Uterus (tissue), 3 donors: ENCODE measurements at regions not wholly inside any gene's neighbourhood (a gene's known extent, or its start where the extent isn't known, plus 50 kb on each side); places are given as distances from the start of the nearest gene placed in this dataset. TPM values are rescaled to one million over a fixed set of nuclear protein-coding genes. Genes with fewer than 3 reads are reported as not detected.

ENCODE experiments used
- DNase-seq, 2 donors: peaks; one replicate each; pipeline ENCODE4 v3.0.0-alpha.2; 2019 to 2020
- H3K27ac ChIP-seq, 2 donors: fragments of 200-600 bp; sonication (generic); 1 replicate in 1 of 2; 2 replicates in 1 of 2; pipeline ENCODE4 v1.5.1; 2016 to 2018
- H3K27me3 ChIP-seq, 2 donors: fragments of 200-600 bp; sonication (generic); one replicate each; pipeline ENCODE4 v1.5.1; 2018 to 2019; ENCODE audit warnings: control low read depth in 1 of 2
- H3K36me3 ChIP-seq, 2 donors: fragments of 200-600 bp; sonication (generic); one replicate each; pipeline ENCODE4 v1.5.1; 2019; ENCODE audit warnings: control low read depth in 1 of 2
- H3K4me1 ChIP-seq, 2 donors: fragments of 200-600 bp; sonication (generic); one replicate each; pipeline ENCODE4 v1.5.1; 2018 to 2019; ENCODE audit warnings: control low read depth in 1 of 2
- H3K4me3 ChIP-seq, 2 donors: fragments of 200-600 bp; sonication (generic); 1 replicate in 1 of 2; 2 replicates in 1 of 2; pipeline ENCODE4 v1.5.1; 2018 to 2019; ENCODE audit warnings: mild to moderate bottlenecking in 1 of 2
- H3K9me3 ChIP-seq, 2 donors: fragments of 200-600 bp; sonication (generic); one replicate each; pipeline ENCODE4 v1.5.1; 2019; ENCODE audit warnings: control low read depth in 1 of 2
- CTCF ChIP-seq, 4 experiments: fragments of 200-600 bp in 2 of 4; fragments of 450-650 bp in 2 of 4; sonication (generic) in 2 of 4; IDR thresholded peaks; one replicate each; pipeline ENCODE4 v1.5.1; 2016 to 2019; ENCODE audit warnings: antibody characterized with exemption in 4 of 4, mild to moderate bottlenecking in 2 of 4, moderate library complexity in 1 of 4
- POLR2A ChIP-seq, 2 donors: fragments of 450-650 bp; IDR thresholded peaks; one replicate each; pipeline ENCODE4 v1.6.1; 2016; ENCODE audit warnings: antibody characterized with exemption in 2 of 2, mild to moderate bottlenecking in 1 of 2, moderate library complexity in 1 of 2
- intact Hi-C: fragments of 100-400 bp; cut with DNase I; formaldehyde crosslinking; loops from one replicate; pipeline ENCODE4 v1.15.1; 2023; ENCODE audit warnings: low total_unique reads
- small RNA-seq: library from RNA; depleted of rRNA; stranded (forward); fragments of <200 nt; gene quantifications from one replicate; pipeline ENCODE3, GENCODE V24; 2016
- donor health status: DM: yes; HTN: yes; CAD: no.

- intact Hi-C loops: no loop called here
- Histone ChIP-seq H3K36me3 (no peaks in the 10 kb centered on the region), H3K9me3 (no peaks in the 10 kb centered on the region), H3K4me3 (no peak overlapping the region), H3K4me1 (no peaks in the 10 kb centered on the region), H3K27me3 (no peaks in the 10 kb centered on the region), H3K27ac (no peak overlapping the region)
- TF ChIP-seq POLR2A (IDR thresholded peaks at IDR 0.05) (no peak), CTCF (IDR thresholded peaks at IDR 0.05) (no peak)
- DNase-seq: no peak
Observed at GRCh38 chr11:17138562-17138961, 61.1 kb upstream of the RPS13 start.

GRCh38 chr11:17135916-17136683 lies 58.6 kb upstream of the RPS13 start:
- intact Hi-C loops: no loop called here
- H3K9me3 ChIP-seq: no peaks in the 10 kb centered on the region
- DNase-seq: no peak
- TF ChIP-seq CTCF (IDR thresholded peaks at IDR 0.05): no peak
- TF ChIP-seq POLR2A (IDR thresholded peaks at IDR 0.05): no peak
- no peak overlapping the region for H3K4me3 ChIP-seq
- no peak overlapping the region for H3K27ac ChIP-seq
- no peaks in the 10 kb centered on the region for H3K4me1 ChIP-seq
- H3K27me3 ChIP-seq: no peaks in the 10 kb centered on the region
- H3K36me3 ChIP-seq: no peaks in the 10 kb centered on the region

- Histone ChIP-seq H3K9me3 (no peaks in the 10 kb centered on the region), H3K4me1 (no peaks in the 10 kb centered on the region), H3K4me3 (no peak overlapping the region), H3K36me3 (no peaks in the 10 kb centered on the region), H3K27me3 (no peaks in the 10 kb centered on the region), H3K27ac (no peak overlapping the region)
- DNase-seq: no peak
- intact Hi-C loops: no loop called here
- TF ChIP-seq POLR2A (IDR thresholded peaks at IDR 0.05): no peak
- TF ChIP-seq CTCF (IDR thresholded peaks at IDR 0.05): no peak
Observed at GRCh38 chr11:17132654-17133053, 55.2 kb upstream of the RPS13 start.

- TF ChIP-seq POLR2A (IDR thresholded peaks at IDR 0.05) (no peak), CTCF (IDR thresholded peaks at IDR 0.05) (no peak)
- Histone ChIP-seq H3K36me3 (no peaks in the 10 kb centered on the region), H3K4me1 (no peaks in the 10 kb centered on the region)
Observed at GRCh38 chr11:17129003-17129402, 51.5 kb upstream of the RPS13 start.

More at GRCh38 chr11:17129003-17129402, 51.5 kb upstream of the RPS13 start:
- DNase-seq: no peak
- intact Hi-C loops: no loop called here
- Histone ChIP-seq H3K9me3 (no peaks in the 10 kb centered on the region), H3K27ac (no peak overlapping the region), H3K27me3 (no peaks in the 10 kb centered on the region), H3K4me3 (no peak overlapping the region)

Small RNAs in the stretch of these regions (small RNA-seq; reads per million reads assigned to genes)
- gene AC126389.1: not detected
